Mammary epithelial cell (primary cell): ENCODE measurements at regions not wholly inside any gene's neighbourhood (a gene's known extent, or its start where the extent isn't known, plus 50 kb on each side); places are given as distances from the start of the nearest gene placed in this dataset.

Experiments
- EZH2 ChIP-seq: IDR thresholded peaks from 2 replicates; pipeline ENCODE4 v1.6.1; 2012; ENCODE audit warnings: low read length, inconsistent platforms, borderline replicate concordance
- TF ChIP-seq, protein P1 (sequence below), 2 donors: IDR thresholded peaks in 1 of 2; conservative IDR thresholded peaks in 1 of 2; 2 replicates each; pipeline ENCODE4 v1.5.1; 2011 to 2012; ENCODE audit warnings: inconsistent platforms in 2 of 2, low read length in 2 of 2, mild to moderate bottlenecking in 2 of 2, control low read depth in 1 of 2, low read depth in 1 of 2; ENCODE audit not compliant: insufficient read depth in 1 of 2; ENCODE audit errors: extremely low read depth in 1 of 2

DNA sequence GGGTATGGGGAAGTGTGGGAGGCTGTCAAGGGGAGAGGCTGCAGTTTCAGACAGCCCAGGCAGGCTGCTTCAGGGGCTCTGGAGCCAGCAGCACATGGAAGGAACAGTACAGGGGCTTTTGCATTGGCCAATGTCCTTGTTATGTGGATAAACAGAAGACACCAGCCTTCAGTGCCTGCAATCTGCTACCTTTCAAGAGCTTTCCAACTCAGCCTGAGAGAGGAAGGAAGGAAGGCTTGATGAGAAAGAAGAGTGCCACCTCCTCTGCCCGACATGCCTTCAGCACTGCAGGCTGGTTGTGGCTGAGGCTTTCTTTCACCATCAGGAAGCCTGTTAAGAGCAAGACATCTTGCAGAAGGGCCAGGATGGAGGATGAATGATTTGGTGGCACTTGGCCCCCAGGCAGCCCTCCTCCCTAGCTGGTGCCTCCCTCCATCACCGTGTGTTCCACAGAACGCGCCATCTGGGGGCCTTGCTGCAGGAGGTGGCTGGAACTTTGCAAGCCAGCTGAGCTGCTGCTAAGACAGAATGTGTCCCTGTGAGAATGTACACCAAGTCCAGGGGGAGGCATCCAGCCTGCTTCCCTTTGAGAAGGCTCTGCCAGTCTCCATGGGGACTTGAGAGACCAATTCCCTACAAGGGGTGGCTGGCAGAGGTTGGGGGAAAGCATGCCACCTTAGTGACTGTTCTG lies 372.4 kb upstream of the PROX1 start:
- TF ChIP-seq, protein P1, sequence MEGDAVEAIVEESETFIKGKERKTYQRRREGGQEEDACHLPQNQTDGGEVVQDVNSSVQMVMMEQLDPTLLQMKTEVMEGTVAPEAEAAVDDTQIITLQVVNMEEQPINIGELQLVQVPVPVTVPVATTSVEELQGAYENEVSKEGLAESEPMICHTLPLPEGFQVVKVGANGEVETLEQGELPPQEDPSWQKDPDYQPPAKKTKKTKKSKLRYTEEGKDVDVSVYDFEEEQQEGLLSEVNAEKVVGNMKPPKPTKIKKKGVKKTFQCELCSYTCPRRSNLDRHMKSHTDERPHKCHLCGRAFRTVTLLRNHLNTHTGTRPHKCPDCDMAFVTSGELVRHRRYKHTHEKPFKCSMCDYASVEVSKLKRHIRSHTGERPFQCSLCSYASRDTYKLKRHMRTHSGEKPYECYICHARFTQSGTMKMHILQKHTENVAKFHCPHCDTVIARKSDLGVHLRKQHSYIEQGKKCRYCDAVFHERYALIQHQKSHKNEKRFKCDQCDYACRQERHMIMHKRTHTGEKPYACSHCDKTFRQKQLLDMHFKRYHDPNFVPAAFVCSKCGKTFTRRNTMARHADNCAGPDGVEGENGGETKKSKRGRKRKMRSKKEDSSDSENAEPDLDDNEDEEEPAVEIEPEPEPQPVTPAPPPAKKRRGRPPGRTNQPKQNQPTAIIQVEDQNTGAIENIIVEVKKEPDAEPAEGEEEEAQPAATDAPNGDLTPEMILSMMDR (conservative IDR thresholded peaks at IDR 0.05 in 1 of 2, IDR thresholded peaks at IDR 0.05 in 1 of 2; ENCODE audit: extremely low read depth in 1 of 2, insufficient read depth in 1 of 2, low read depth in 1 of 2, low read length in 2 of 2): no peak
- TF ChIP-seq EZH2: no peak
